ENCODE measurements at regions not wholly inside any gene's neighbourhood (a gene's known extent, or its start where the extent isn't known, plus 50 kb on each side); places are given as distances from the start of the nearest gene placed in this dataset.
"Not testable (repeated sequence)": the region's sequence is repeated elsewhere in the genome, so short reads cannot be mapped to it uniquely, and the experiment has no call there.

DNA sequence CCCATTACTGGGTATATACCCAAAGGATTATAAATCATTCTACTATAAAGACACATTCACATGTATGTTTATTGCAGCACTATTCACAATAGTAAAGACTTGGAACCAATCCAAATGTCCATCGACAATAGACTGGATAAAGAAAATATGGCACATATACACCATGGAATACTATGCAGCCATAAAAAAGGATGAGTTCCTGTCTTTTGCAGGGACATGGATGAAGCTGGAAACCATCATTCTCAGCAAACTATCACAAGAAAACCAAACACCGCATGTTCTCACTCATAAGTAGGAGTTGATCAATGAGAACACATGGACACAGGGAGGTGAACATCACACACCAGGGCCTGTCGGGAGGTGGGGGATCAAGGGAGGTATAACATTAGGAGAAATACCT lies 62.2 kb upstream of the FBXL17 start:
- H3K27ac Mint-ChIP-seq; ATAC-seq (replicated peaks); H3K4me3 Mint-ChIP-seq; H3K36me3 Mint-ChIP-seq (ENCODE audit: low read depth); H3K9me3 Mint-ChIP-seq; H3K27me3 Mint-ChIP-seq; H3K4me1 Mint-ChIP-seq: not testable (repeated sequence)

DNA sequence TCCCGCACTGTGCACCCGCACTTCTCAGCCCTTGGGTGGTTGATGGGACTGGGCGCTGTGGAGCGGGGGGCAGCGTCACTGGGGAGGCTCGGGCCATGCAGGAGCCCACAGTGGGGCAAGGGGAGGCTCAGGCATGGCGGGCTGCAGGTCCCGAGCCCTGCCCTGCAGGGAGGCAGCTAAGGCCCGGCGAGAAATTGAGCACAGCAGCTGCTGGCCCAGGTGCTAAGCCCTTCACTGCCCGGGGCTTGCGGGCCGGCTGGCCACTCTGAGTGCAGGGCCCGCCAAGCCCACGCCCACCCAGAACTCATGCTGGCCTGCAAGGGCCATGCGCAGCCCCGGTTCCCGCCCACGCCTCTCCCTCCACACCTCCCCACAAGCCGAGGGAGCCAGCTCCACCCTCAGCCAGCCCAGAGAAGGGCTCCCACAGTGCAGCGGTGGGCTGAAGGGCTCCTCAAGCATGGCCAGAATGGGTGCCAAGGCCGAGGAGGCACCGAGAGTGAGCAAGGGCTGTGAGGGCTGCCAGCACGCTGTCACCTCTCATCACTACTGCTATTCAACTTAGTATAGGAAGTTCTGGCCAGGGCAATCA lies 60.3 kb upstream of the FBXL17 start:
- not testable (repeated sequence) for ATAC-seq (replicated peaks); H3K4me1 Mint-ChIP-seq; H3K9me3 Mint-ChIP-seq; H3K36me3 Mint-ChIP-seq (ENCODE audit: low read depth); H3K4me3 Mint-ChIP-seq; H3K27me3 Mint-ChIP-seq; H3K27ac Mint-ChIP-seq

DNA sequence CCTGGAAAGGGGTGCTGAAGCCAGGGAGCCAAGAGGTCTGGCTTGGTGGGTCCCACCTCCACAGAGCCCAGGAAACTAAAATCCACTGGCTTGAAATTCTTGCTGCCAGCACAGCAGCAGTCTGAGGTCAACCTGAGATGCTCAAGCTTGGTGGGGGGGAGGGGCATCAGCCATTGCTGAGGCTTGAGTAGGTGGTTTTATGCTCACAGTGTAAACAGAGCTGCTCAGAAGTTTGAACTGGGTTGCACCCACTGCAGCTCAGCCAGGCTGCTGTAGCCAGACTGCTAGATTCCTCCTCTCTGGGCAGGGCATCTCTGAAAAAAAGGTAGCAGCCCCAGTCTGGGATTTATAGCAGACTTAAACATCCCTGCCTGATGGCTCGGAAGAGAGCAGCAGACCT lies 55.5 kb upstream of the FBXL17 start:
- no peaks in the 10 kb centered on the region for H3K4me1 Mint-ChIP-seq
- H3K4me3 Mint-ChIP-seq = no peak overlapping the region
- no peaks in the 10 kb centered on the region for H3K36me3 Mint-ChIP-seq (ENCODE audit: low read depth)
- no peak overlapping the region for H3K27ac Mint-ChIP-seq
- H3K9me3 Mint-ChIP-seq = no peaks in the 10 kb centered on the region
- no peaks in the 10 kb centered on the region for H3K27me3 Mint-ChIP-seq
- no peak for ATAC-seq (replicated peaks)

DNA sequence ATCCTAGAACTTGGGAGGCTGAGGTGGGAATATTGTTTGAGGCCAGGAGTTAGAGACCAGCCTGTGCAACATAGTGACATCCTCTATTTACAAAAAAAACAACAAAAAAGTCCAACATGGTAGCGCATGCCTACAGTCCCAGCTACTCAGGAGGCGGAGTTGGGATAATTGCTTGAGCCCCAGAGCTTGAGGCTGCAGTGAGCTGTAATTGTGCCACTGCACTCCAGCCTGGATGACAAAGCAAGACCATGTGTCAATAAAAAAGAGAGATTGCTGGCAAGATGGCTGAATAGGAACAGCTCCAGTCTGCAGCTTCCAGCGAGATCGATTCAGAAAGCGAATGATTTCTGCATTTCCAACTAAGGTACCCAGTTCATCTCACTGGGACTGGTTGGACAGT lies 54.8 kb upstream of the FBXL17 start:
- Mint-ChIP-seq H3K4me1 (no peaks in the 10 kb centered on the region), H3K4me3 (no peak overlapping the region), H3K27me3 (no peaks in the 10 kb centered on the region), H3K36me3 (ENCODE audit: low read depth) (no peaks in the 10 kb centered on the region), H3K9me3 (no peaks in the 10 kb centered on the region), H3K27ac (no peak overlapping the region)
- ATAC-seq (replicated peaks) = no peak

DNA sequence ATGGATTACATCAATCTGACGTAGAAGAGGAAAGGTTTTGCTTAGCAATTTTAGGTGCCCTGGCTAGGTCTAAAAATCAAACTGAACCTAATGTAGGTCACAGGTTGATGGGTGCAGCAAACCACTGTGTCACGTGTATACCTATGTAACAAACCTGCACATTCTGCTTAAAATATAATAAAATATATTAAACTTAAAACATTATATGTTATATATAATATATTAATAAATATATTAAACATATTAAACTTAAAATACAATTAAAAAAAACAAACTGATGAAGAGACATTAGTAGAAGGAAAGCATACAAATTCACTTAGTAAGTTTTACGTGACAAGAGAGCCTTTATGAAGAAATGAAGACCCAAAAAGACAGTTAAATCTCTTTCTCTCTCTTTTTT lies 51.7 kb upstream of the FBXL17 start:
- H3K27me3 Mint-ChIP-seq = no peaks in the 10 kb centered on the region
- H3K9me3 Mint-ChIP-seq = no peaks in the 10 kb centered on the region
- H3K36me3 Mint-ChIP-seq (ENCODE audit: low read depth) = no peaks in the 10 kb centered on the region
- no peak overlapping the region for H3K4me3 Mint-ChIP-seq
- no peak overlapping the region for H3K27ac Mint-ChIP-seq
- no peaks in the 10 kb centered on the region for H3K4me1 Mint-ChIP-seq
- ATAC-seq (replicated peaks) = no peak

DNA sequence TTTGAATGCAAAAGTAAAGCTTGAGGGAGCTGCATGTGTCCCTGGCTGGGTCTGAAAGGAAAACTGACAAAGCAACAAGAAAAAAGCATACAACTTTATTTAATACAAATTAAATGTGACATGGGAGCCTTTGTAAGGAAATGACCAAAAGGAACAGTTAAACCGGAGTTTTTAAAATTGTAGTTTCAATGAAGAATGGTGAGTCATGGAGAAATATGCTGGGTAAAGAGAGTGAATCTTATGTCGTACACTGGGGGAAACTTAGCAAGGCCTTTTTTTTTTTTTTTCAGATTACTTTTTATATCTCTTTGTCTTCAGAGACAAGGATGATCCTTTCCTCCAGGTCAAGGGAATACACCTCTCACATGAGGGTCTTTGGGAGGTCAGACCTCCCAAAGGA lies 50.1 kb upstream of the FBXL17 start:
- no peak overlapping the region for H3K4me3 Mint-ChIP-seq
- no peaks in the 10 kb centered on the region for H3K4me1 Mint-ChIP-seq
- H3K27me3 Mint-ChIP-seq = peaks cover 11% of the 10 kb centered on the region
- H3K36me3 Mint-ChIP-seq (ENCODE audit: low read depth) = no peaks in the 10 kb centered on the region
- ATAC-seq (replicated peaks) = no peak
- no peaks in the 10 kb centered on the region for H3K9me3 Mint-ChIP-seq
- no peak overlapping the region for H3K27ac Mint-ChIP-seq

Data from activated T-helper 17 cell treated with anti-CD3 and anti-CD28 coated beads, Interleukin-2, amount 50 U/mL, for 72 hours (primary cell).